T-cell (primary cell): ENCODE measurements at regions not wholly inside any gene's neighbourhood (a gene's known extent, or its start where the extent isn't known, plus 50 kb on each side); places are given as distances from the start of the nearest gene placed in this dataset.
"Not testable (repeated sequence)": the region's sequence is repeated elsewhere in the genome, so short reads cannot be mapped to it uniquely, and the experiment has no call there.

ENCODE experiments used
- ATAC-seq, 4 experiments: fragments of 200-7000 bp in 3 of 4; fragments of 150-1000 bp in 1 of 4; cut with Tn5 transposase; replicated peaks in 1 of 4; 1 replicate in 3 of 4; 2 replicates in 1 of 4; pipeline ENCODE4 v1.10.0; 2021; ENCODE audit warnings: moderate library complexity in 3 of 4, mild to moderate bottlenecking in 2 of 4, moderate number of reproducible peaks in 1 of 4
- CTCF ChIA-PET, 2 donors: fragments of 300-600 bp; sonication (Branson Sonifier 250); formaldehyde crosslinking; loops; one replicate each; lab custom pipeline; 2022; ENCODE audit warnings: antibody characterized with exemption in 2 of 2; lab: Charles Lee
- POLR2A ChIA-PET, 2 donors: fragments of 300-600 bp; sonication (Branson Sonifier 250); formaldehyde crosslinking; loops; one replicate each; lab custom pipeline; 2022; ENCODE audit warnings: antibody characterized with exemption in 2 of 2; lab: Charles Lee
- DNase-seq, 35 experiments: peaks; one replicate each; pipeline versions ENCODE4 v3.0.0 to v3.0.0-alpha.2; 2013 to 2023
- H3K27ac ChIP-seq: one replicate; pipeline ENCODE4 v1.5.1; 2013; ENCODE audit warnings: low read length
- H3K27me3 ChIP-seq, 2 experiments: replicated peaks in 1 of 2; 1 replicate in 1 of 2; 2 replicates in 1 of 2; pipeline versions ENCODE4 v1.6.1 to v1.7.0; 2013; ENCODE audit warnings: low read length in 1 of 2, mixed read lengths in 1 of 2; ENCODE audit not compliant: control insufficient read depth in 2 of 2, insufficient read depth in 2 of 2; ENCODE audit errors: extremely low read depth in 1 of 2
- H3K36me3 ChIP-seq, 2 donors: 1 replicate in 1 of 2; 2 replicates in 1 of 2; pipeline versions ENCODE4 v1.6.1 to v1.7.0; 2013; ENCODE audit warnings: low read length in 1 of 2; ENCODE audit not compliant: control insufficient read depth in 2 of 2, insufficient read depth in 1 of 2; ENCODE audit errors: extremely low read depth in 1 of 2
- H3K4me1 ChIP-seq, 2 experiments: 1 replicate in 1 of 2; 2 replicates in 1 of 2; pipeline versions ENCODE4 v1.6.1 to v1.7.0; 2013; ENCODE audit warnings: low read length in 2 of 2, mixed read lengths in 1 of 2; ENCODE audit not compliant: insufficient read depth in 2 of 2, control insufficient read depth in 1 of 2; ENCODE audit errors: extremely low read depth in 1 of 2
- H3K4me3 ChIP-seq, 2 donors: 1 replicate in 1 of 2; 2 replicates in 1 of 2; pipeline versions ENCODE4 v1.5.1 to v1.7.0; 2013; ENCODE audit warnings: mild to moderate bottlenecking in 2 of 2, low read length in 1 of 2, moderate library complexity in 1 of 2; ENCODE audit not compliant: control insufficient read depth in 1 of 2; ENCODE audit errors: extremely low read depth in 1 of 2
- H3K9me3 ChIP-seq: 2 replicates; pipeline ENCODE4 v1.7.0; 2013
- H3K27ac Mint-ChIP-seq, 2 donors: one replicate each; pipeline ENCODE4 v1.8.0; 2020 to 2021; ENCODE audit warnings: mild to moderate bottlenecking in 2 of 2, mixed read lengths in 2 of 2
- H3K27me3 Mint-ChIP-seq, 2 donors: one replicate each; pipeline ENCODE4 v1.8.0; 2021 to 2022; ENCODE audit warnings: mixed read lengths in 2 of 2
- H3K36me3 Mint-ChIP-seq: one replicate; pipeline ENCODE4 v1.8.0; 2021; ENCODE audit warnings: mixed read lengths
- H3K4me1 Mint-ChIP-seq, 3 donors: one replicate each; pipeline ENCODE4 v1.8.0; 2020 to 2022; ENCODE audit warnings: mixed read lengths in 3 of 3, mild to moderate bottlenecking in 1 of 3
- H3K4me3 Mint-ChIP-seq, 3 donors: one replicate each; pipeline ENCODE4 v1.8.0; 2020 to 2022; ENCODE audit warnings: mild to moderate bottlenecking in 3 of 3, mixed read lengths in 3 of 3, moderate library complexity in 3 of 3
- H3K9me3 Mint-ChIP-seq, 3 donors: one replicate each; pipeline ENCODE4 v1.8.0; 2020 to 2022; ENCODE audit warnings: mixed read lengths in 3 of 3
- WGBS: methylation state at CpG from one replicate; pipeline ENCODE4 v1.1.5; 2013; ENCODE audit warnings: missing lambda C conversion rate; ENCODE audit not compliant: insufficient coverage; 5-methylcytosine and 5-hydroxymethylcytosine counted together

- POLR2A ChIA-PET, H3K27me3 Mint-ChIP-seq, CTCF ChIA-PET, H3K4me1 Mint-ChIP-seq, H3K27me3 ChIP-seq, DNase-seq, ATAC-seq, H3K4me3 Mint-ChIP-seq, H3K9me3 Mint-ChIP-seq, H3K27ac ChIP-seq, H3K36me3 Mint-ChIP-seq, H3K36me3 ChIP-seq, H3K4me3 ChIP-seq, H3K4me1 ChIP-seq, H3K27ac Mint-ChIP-seq, H3K9me3 ChIP-seq: not testable (repeated sequence)
- no CpG with 5 or more reads among the region's 4 CpGs for WGBS
Observed at GRCh38 chr15:20972762-20973161, 106.6 kb upstream of the POTEB2 start.

GRCh38 chr15:20959299-20959698 is 93.2 kb upstream of the POTEB2 start:
- H3K4me3 ChIP-seq, H3K4me1 Mint-ChIP-seq, H3K27me3 ChIP-seq, H3K27ac Mint-ChIP-seq, H3K4me3 Mint-ChIP-seq, CTCF ChIA-PET, DNase-seq, H3K9me3 Mint-ChIP-seq, H3K27ac ChIP-seq, H3K36me3 ChIP-seq, H3K27me3 Mint-ChIP-seq, POLR2A ChIA-PET, H3K4me1 ChIP-seq, H3K9me3 ChIP-seq, H3K36me3 Mint-ChIP-seq, ATAC-seq: not testable (repeated sequence)
- no CpG with 5 or more reads among the region's 2 CpGs for WGBS

GRCh38 chr15:20929322-20929721 is 63.2 kb upstream of the POTEB2 start:
- H3K27me3 Mint-ChIP-seq, H3K27me3 ChIP-seq, DNase-seq, POLR2A ChIA-PET, H3K4me3 Mint-ChIP-seq, ATAC-seq, H3K27ac ChIP-seq, H3K36me3 Mint-ChIP-seq, CTCF ChIA-PET, H3K4me1 Mint-ChIP-seq, H3K27ac Mint-ChIP-seq, H3K9me3 Mint-ChIP-seq, H3K4me3 ChIP-seq, H3K4me1 ChIP-seq, H3K9me3 ChIP-seq, H3K36me3 ChIP-seq: not testable (repeated sequence)
- WGBS: no CpG with 5 or more reads among the region's 2 CpGs
